ENCODE measurements at regions not wholly inside any gene's neighbourhood (a gene's known extent, or its start where the extent isn't known, plus 50 kb on each side); places are given as distances from the start of the nearest gene placed in this dataset.

DNA sequence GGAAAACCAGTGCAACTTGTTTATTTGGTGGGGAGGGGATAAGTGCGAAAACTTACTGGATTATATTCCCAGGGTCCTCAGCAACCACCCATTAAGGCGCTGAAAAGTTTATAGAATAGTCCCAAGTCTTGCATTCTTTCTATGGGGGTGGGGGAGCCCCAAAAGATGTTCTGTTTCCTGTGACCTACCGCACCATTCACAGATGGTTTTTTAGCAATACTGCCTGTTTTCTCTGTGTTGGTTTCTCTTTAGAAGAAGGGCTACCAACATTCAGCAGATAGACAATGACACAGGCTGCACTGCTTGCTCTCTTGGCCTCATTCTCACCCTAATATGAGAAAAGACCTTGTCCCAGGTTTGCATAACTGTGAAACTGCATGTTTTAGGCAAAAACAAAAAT, 86.5 kb downstream of the FAM76B start:
- Histone ChIP-seq H3K4me3 (ENCODE audit: low read length) (no peak overlapping the region), H3K4me1 (ENCODE audit: insufficient read depth, low read length) (no peaks in the 10 kb centered on the region), H3K27ac (ENCODE audit: low read length) (no peak overlapping the region), H3K9me3 (ENCODE audit: insufficient read depth, low read depth, low read length) (no peaks in the 10 kb centered on the region), H3K9ac (ENCODE audit: low read depth, low read length) (no peak overlapping the region), H3K27me3 (ENCODE audit: insufficient read depth, low read length) (no peaks in the 10 kb centered on the region), H3K36me3 (ENCODE audit: insufficient read depth, low read depth, low read length) (no peaks in the 10 kb centered on the region)

DNA sequence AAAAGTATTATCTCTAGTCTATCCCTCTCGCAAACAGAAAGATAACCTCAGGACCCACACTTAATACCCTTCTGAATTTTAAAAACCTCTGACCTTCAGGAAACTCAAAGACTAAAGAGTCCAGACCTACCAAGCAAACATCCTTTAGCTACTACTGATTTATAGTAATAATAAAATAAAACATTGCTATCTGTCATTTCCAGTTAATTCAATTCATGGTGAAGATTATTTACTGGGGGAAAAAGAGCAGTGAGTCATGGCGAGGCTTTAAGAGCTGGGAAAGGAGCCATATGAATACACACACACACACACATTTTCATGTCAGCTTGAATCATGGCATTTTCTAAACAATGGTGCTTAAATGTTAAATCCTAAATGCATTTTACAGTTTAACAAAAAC, 87.1 kb downstream of the FAM76B start:
- H3K4me1 ChIP-seq (ENCODE audit: insufficient read depth, low read length) = no peaks in the 10 kb centered on the region
- H3K27ac ChIP-seq (ENCODE audit: low read length) = no peak overlapping the region
- no peaks in the 10 kb centered on the region for H3K9me3 ChIP-seq (ENCODE audit: insufficient read depth, low read depth, low read length)
- no peak overlapping the region for H3K9ac ChIP-seq (ENCODE audit: low read depth, low read length)
- no peaks in the 10 kb centered on the region for H3K27me3 ChIP-seq (ENCODE audit: insufficient read depth, low read length)
- H3K36me3 ChIP-seq (ENCODE audit: insufficient read depth, low read depth, low read length) = no peaks in the 10 kb centered on the region
- H3K4me3 ChIP-seq (ENCODE audit: low read length) = no peak overlapping the region

DNA sequence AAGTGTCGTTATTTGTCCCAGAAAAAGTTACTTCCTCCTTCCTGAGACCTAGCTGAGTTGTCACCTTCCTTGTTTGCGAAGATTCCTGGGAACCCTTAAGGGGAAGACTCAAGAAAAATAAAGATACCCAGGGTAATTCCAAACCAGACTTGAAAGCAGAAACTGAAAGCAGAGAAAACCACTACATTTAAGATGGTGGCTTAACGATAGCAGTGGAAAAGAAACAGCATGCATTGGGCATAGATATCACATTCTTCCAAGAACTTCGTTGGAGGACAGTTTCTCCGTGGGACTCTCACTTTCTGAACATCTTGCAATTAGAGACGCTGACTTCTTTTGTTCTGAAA, 89.1 kb downstream of the FAM76B start:
- Histone ChIP-seq H3K9ac (ENCODE audit: low read depth, low read length) (no peak overlapping the region), H3K4me3 (ENCODE audit: low read length) (no peak overlapping the region), H3K36me3 (ENCODE audit: insufficient read depth, low read depth, low read length) (no peaks in the 10 kb centered on the region), H3K4me1 (ENCODE audit: insufficient read depth, low read length) (no peaks in the 10 kb centered on the region), H3K9me3 (ENCODE audit: insufficient read depth, low read depth, low read length) (no peaks in the 10 kb centered on the region), H3K27ac (ENCODE audit: low read length) (no peak overlapping the region), H3K27me3 (ENCODE audit: insufficient read depth, low read length) (no peaks in the 10 kb centered on the region)

DNA sequence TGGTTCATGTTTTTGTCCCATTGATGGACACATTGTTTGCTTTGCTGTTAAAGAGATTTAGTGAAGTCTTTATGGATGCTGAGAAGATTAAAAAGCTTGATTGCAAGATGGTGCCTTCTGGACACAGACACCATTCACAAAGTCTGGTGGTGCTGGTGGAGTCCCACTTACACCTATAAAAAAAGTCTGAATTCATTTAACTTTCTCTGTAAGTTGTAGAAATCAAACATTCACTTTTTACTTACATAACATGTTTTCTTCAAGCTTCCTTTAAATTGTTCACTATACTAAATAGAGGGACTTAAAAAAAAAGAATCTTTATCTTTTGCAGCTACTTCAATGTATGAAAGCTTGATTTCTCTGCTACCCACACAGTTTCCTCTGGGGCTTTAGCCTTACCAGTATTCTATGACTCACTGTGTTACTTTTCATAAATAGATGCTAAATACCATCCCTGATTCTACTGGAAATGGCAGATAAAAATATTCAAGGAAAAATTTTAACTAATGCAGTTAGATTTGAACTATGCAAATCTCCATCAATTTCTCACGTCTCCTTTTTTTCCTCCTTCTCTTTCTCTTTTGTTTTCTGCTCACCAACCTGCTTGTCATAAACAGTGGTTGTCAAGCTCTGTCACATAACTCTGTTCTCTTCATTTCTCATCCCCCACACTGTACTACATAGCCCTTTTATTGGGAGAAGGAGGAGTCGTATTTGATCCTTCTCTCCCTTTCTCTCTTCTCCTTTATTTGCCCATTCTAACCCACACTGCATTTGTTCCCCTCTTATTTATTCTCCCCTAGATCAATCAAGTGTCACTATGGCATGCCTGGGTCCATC, 89.7 kb downstream of the FAM76B start:
- Histone ChIP-seq H3K9ac (ENCODE audit: low read depth, low read length) (no peak overlapping the region), H3K4me3 (ENCODE audit: low read length) (no peak overlapping the region), H3K27me3 (ENCODE audit: insufficient read depth, low read length) (no peaks in the 10 kb centered on the region), H3K9me3 (ENCODE audit: insufficient read depth, low read depth, low read length) (no peaks in the 10 kb centered on the region), H3K4me1 (ENCODE audit: insufficient read depth, low read length) (no peaks in the 10 kb centered on the region), H3K36me3 (ENCODE audit: insufficient read depth, low read depth, low read length) (no peaks in the 10 kb centered on the region), H3K27ac (ENCODE audit: low read length) (no peak overlapping the region)

DNA sequence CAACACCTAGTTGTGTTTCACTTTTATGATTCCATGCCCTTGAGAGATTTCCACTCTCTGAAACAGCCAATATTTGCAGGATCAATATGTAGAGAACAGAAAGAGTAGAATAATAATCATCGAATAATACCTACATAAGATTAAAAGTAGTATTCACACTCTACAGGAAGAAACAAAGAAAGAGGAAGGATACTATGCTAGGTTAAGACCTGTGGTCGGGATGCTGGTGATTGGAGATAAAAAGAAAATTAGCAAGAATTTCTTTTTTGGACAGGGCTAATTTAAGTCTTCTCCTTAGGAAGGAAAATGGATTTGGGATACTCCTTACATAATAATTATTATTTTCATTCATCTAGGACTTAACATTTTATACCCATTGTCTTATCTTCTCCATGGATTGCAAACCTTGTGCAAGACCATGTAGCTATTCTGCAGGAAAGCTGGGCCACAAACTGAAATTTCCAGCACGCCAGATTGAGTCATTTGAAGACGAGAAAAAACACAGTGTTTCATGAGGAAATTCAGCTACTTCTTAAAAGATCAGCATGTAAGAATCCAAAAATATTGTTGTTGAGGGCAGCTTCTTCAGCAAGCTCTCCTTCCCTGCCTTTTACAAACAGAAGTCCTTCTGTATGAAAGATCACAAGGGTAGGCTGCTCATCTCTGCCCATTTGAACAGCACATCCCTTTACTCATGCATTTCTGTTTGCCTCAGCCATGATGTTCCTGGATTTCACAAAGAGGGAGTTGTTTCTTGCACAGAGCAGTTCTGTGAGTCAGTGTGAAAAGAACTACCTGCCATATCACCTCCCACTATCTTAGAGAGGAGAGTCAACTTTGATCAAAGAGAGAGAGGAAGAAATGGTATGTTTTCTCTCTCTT, 90.7 kb downstream of the FAM76B start:
- no peaks in the 10 kb centered on the region for H3K36me3 ChIP-seq (ENCODE audit: insufficient read depth, low read depth, low read length)
- no peak overlapping the region for H3K27ac ChIP-seq (ENCODE audit: low read length)
- H3K9ac ChIP-seq (ENCODE audit: low read depth, low read length) = no peak overlapping the region
- no peak overlapping the region for H3K4me3 ChIP-seq (ENCODE audit: low read length)
- no peaks in the 10 kb centered on the region for H3K4me1 ChIP-seq (ENCODE audit: insufficient read depth, low read length)
- no peaks in the 10 kb centered on the region for H3K27me3 ChIP-seq (ENCODE audit: insufficient read depth, low read length)
- H3K9me3 ChIP-seq (ENCODE audit: insufficient read depth, low read depth, low read length) = no peaks in the 10 kb centered on the region

DNA sequence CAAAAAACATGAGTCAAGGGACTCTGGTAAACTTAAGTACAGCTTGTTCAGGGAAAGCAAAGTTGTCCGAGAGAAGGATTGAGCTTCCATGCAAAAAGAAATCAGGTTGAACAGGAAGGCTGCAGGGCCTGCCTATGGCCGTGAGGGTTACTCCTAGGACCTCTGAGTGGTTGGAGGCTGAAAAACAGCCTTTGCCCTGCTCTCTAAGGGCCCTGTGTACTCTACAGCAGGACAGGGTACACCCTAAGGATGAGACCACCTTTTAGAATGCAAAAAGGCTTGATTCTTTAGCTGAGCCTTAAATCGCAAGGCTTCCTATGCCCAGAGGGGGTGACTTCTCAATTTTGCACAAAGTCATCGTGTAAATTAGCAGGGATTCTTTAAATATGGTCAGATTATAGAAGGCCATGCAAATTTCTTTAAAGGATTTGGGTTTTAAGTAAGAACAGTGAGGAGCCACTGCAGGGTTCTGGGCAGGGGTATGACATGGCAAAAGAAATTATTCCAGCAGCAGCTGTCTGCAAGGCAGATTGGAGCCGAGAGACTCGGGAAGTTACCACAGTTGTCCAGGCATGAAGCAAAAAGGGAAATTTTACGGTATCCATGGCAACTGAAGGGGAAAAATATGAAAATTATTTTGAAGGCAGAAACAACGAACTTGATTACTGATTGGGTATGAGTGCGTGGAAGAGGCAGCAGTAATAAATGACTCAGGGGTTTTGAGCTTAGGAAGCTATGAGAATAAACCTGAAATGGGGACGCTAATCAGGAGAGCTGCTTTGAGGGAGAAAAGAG, 91.8 kb downstream of the FAM76B start:
- no peak overlapping the region for H3K4me3 ChIP-seq (ENCODE audit: low read length)
- H3K27me3 ChIP-seq (ENCODE audit: insufficient read depth, low read length) = no peaks in the 10 kb centered on the region
- no peak overlapping the region for H3K9ac ChIP-seq (ENCODE audit: low read depth, low read length)
- H3K4me1 ChIP-seq (ENCODE audit: insufficient read depth, low read length) = no peaks in the 10 kb centered on the region
- H3K27ac ChIP-seq (ENCODE audit: low read length) = no peak overlapping the region
- no peaks in the 10 kb centered on the region for H3K36me3 ChIP-seq (ENCODE audit: insufficient read depth, low read depth, low read length)
- no peaks in the 10 kb centered on the region for H3K9me3 ChIP-seq (ENCODE audit: insufficient read depth, low read depth, low read length)

DNA sequence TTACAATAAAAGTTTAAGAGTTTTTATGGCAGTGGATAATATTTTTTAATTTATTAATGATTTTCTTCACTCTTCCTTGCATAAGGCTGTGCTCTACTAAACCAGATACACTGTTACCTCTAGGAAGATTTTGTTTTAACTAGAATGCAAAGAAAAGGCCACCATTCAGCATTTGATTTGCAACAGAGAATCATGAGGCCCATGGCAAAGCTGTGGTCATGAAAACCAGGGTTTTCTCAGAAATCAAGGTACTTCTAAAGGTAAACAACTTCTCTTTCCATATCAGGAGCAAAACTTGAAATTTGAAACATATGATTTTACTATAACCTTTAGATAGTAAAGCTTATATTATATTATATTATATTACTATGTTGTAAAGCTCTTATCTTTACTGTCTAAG, 94.4 kb downstream of the FAM76B start:
- no peak overlapping the region for H3K27ac ChIP-seq (ENCODE audit: low read length)
- H3K4me1 ChIP-seq (ENCODE audit: insufficient read depth, low read length) = no peaks in the 10 kb centered on the region
- no peak overlapping the region for H3K4me3 ChIP-seq (ENCODE audit: low read length)
- H3K27me3 ChIP-seq (ENCODE audit: insufficient read depth, low read length) = no peaks in the 10 kb centered on the region
- no peaks in the 10 kb centered on the region for H3K9me3 ChIP-seq (ENCODE audit: insufficient read depth, low read depth, low read length)
- no peaks in the 10 kb centered on the region for H3K36me3 ChIP-seq (ENCODE audit: insufficient read depth, low read depth, low read length)
- no peak overlapping the region for H3K9ac ChIP-seq (ENCODE audit: low read depth, low read length)

DNA sequence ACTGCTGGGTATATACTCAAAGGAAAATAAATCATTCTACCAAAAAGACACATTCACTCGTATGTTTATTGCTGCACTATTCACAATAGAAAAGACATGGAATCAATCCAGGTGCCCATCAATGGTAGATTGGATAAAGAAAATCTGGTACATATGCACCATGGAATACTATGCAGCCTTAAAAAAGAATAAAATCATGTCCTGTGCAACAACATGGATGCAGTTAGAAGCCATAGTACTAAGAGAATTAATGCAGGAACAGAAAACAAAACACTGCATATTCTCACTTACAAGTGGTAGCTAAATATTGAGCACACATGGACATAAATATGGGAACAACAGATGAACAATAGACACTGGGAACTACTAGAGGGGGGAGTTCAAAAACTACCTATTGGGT, 96.3 kb downstream of the FAM76B start:
- H3K36me3 ChIP-seq (ENCODE audit: insufficient read depth, low read depth, low read length) = no peaks in the 10 kb centered on the region
- no peak overlapping the region for H3K4me3 ChIP-seq (ENCODE audit: low read length)
- no peaks in the 10 kb centered on the region for H3K9me3 ChIP-seq (ENCODE audit: insufficient read depth, low read depth, low read length)
- no peaks in the 10 kb centered on the region for H3K27me3 ChIP-seq (ENCODE audit: insufficient read depth, low read length)
- H3K9ac ChIP-seq (ENCODE audit: low read depth, low read length) = no peak overlapping the region
- H3K4me1 ChIP-seq (ENCODE audit: insufficient read depth, low read length) = no peaks in the 10 kb centered on the region
- no peak overlapping the region for H3K27ac ChIP-seq (ENCODE audit: low read length)

DNA sequence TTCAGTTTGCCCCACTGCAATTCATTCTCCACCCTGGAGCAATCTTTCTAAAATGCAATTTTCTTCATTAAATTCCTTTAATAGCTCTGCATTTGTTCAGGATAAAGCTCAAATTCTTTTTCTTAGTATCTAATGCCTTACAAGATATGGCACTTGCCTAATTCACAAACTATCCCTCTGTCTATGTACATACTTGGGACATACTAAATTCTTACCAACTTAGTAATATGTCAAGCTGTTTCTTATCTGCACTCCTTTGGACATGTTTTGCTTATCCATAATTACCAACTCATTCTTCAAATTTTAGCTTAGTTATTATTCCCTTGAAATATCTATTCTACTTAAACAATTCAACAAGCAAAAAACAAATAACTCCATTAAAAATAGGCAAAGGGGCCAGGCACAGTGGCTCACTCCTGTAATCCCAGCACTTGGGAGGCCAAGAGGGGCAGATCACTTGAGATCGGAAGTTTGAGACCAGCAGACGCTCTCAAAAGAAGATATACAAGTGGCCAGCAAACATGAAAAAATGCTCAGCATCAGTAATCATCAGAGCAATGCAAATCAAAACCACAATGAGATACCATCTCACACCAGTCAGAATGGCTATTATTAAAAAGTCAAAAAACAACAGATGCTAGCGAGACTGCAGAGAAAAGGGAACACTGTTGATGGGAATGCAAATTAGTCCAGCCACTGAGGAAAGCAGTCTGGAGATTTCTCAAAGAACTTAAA, 96.9 kb downstream of the FAM76B start:
- H3K27ac ChIP-seq (ENCODE audit: low read length) = no peak overlapping the region
- H3K9ac ChIP-seq (ENCODE audit: low read depth, low read length) = no peak overlapping the region

DNA sequence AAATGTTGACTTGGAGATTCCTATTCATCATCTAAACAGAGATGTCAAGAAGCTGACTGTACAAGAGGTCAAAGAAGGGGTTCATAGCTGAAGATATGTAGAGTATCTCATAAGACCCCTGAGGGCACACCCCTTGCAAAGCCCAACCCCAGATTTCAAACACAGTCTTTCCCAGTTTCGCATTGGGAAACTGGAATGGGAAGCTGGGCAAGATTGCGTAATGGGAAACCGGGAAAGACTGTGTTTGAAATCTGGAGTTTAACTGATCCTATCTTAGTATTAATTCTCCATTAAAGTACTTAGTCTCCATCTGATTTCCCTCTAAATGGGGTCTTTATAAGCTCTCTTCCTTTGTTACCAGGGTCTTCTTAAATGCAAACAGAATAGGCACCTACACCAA, 99.5 kb downstream of the FAM76B start:
- H3K27ac ChIP-seq (ENCODE audit: low read length) = no peak overlapping the region
- no peaks in the 10 kb centered on the region for H3K4me1 ChIP-seq (ENCODE audit: insufficient read depth, low read length)
- no peaks in the 10 kb centered on the region for H3K9me3 ChIP-seq (ENCODE audit: insufficient read depth, low read depth, low read length)
- no peaks in the 10 kb centered on the region for H3K36me3 ChIP-seq (ENCODE audit: insufficient read depth, low read depth, low read length)
- no peak overlapping the region for H3K4me3 ChIP-seq (ENCODE audit: low read length)
- H3K9ac ChIP-seq (ENCODE audit: low read depth, low read length) = no peak overlapping the region
- no peaks in the 10 kb centered on the region for H3K27me3 ChIP-seq (ENCODE audit: insufficient read depth, low read length)

More for the DNA sequence above, 96.9 kb downstream of the FAM76B start:
- Histone ChIP-seq H3K36me3 (ENCODE audit: insufficient read depth, low read depth, low read length) (no peaks in the 10 kb centered on the region), H3K9me3 (ENCODE audit: insufficient read depth, low read depth, low read length) (no peaks in the 10 kb centered on the region), H3K4me1 (ENCODE audit: insufficient read depth, low read length) (no peaks in the 10 kb centered on the region), H3K27me3 (ENCODE audit: insufficient read depth, low read length) (no peaks in the 10 kb centered on the region), H3K4me3 (ENCODE audit: low read length) (no peak overlapping the region)

Data from iPS-20b (cell line).